Activated B cell treated with CpG ODN at 0.5 μM for 24 hours (primary cell): ENCODE measurements at regions not wholly inside any gene's neighbourhood (a gene's known extent, or its start where the extent isn't known, plus 50 kb on each side); places are given as distances from the start of the nearest gene placed in this dataset.
"Not testable (repeated sequence)": the region's sequence is repeated elsewhere in the genome, so short reads cannot be mapped to it uniquely, and the experiment has no call there.

Experiments used
- ATAC-seq: fragments of 200-7000 bp; cut with Tn5 transposase; one replicate; pipeline ENCODE4 v1.10.0; 2021; ENCODE audit warnings: low read depth, mild to moderate bottlenecking, moderate library complexity
- CTCF ChIA-PET: fragments of 350-600 bp; sonication (Branson Sonifier 250); formaldehyde crosslinking; loops from one replicate; lab custom pipeline; 2021; ENCODE audit warnings: antibody characterized with exemption; lab: Charles Lee
- POLR2A ChIA-PET: fragments of 350-600 bp; sonication (Branson Sonifier 250); formaldehyde crosslinking; loops from one replicate; lab custom pipeline; 2021; ENCODE audit warnings: antibody characterized with exemption; lab: Charles Lee
- DNase-seq: peaks from one replicate; pipeline ENCODE4 v3.0.0; 2022
- H3K27ac Mint-ChIP-seq: one replicate; pipeline ENCODE4 v1.8.0; 2020; ENCODE audit warnings: mixed read lengths
- H3K27me3 Mint-ChIP-seq: one replicate; pipeline ENCODE4 v1.8.0; 2021; ENCODE audit warnings: mixed read lengths
- H3K36me3 Mint-ChIP-seq: one replicate; pipeline ENCODE4 v1.8.0; 2021; ENCODE audit warnings: low read depth, mixed read lengths
- H3K4me1 Mint-ChIP-seq: one replicate; pipeline ENCODE4 v1.8.0; 2021; ENCODE audit warnings: mixed read lengths
- H3K4me3 Mint-ChIP-seq: one replicate; pipeline ENCODE4 v1.8.0; 2020; ENCODE audit warnings: mild to moderate bottlenecking, mixed read lengths
- H3K9me3 Mint-ChIP-seq: one replicate; pipeline ENCODE4 v1.8.0; 2020; ENCODE audit warnings: mixed read lengths
- intact Hi-C: fragments of 100-400 bp; cut with micrococcal nuclease; formaldehyde crosslinking; loops from one replicate; pipeline ENCODE4 v1.15.1; 2024
- TF ChIP-seq, protein P1 (sequence below): fragments of 200-600 bp; IDR thresholded peaks from one replicate; pipeline ENCODE4 v1.8.0; 2022; ENCODE audit warnings: antibody characterized with exemption, mild to moderate bottlenecking

DNA sequence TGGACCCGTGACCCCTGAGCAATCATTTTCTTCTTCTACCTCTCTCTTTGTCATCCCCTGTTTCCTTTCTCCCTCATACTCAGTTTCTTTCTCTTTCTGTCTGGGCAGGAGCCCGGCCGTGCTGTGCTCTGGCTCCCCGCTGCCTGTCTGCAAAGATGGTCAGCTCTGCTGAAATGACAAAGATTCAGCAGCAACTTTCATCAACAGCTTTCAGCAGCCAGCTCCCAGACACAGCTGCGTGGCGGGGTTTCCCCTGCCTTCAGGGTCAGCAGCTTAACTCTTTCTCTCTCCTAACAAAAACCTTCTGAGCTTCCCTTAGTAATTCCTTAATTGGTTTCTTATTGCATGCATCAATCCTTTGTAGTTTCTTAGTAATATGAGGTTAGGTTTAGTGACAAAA lies 1234.4 kb downstream of the CNTNAP5 start:
- ChIA-PET POLR2A (no interaction called here), CTCF (no interaction called here)
- no peaks in the 10 kb centered on the region for H3K36me3 Mint-ChIP-seq
- H3K4me1 Mint-ChIP-seq = no peaks in the 10 kb centered on the region
- no peak overlapping the region for H3K4me3 Mint-ChIP-seq
- intact Hi-C loops = no loop called here
- DNase-seq = no peak
- peaks cover 5% of the 10 kb centered on the region for H3K9me3 Mint-ChIP-seq
- TF ChIP-seq, protein P1, sequence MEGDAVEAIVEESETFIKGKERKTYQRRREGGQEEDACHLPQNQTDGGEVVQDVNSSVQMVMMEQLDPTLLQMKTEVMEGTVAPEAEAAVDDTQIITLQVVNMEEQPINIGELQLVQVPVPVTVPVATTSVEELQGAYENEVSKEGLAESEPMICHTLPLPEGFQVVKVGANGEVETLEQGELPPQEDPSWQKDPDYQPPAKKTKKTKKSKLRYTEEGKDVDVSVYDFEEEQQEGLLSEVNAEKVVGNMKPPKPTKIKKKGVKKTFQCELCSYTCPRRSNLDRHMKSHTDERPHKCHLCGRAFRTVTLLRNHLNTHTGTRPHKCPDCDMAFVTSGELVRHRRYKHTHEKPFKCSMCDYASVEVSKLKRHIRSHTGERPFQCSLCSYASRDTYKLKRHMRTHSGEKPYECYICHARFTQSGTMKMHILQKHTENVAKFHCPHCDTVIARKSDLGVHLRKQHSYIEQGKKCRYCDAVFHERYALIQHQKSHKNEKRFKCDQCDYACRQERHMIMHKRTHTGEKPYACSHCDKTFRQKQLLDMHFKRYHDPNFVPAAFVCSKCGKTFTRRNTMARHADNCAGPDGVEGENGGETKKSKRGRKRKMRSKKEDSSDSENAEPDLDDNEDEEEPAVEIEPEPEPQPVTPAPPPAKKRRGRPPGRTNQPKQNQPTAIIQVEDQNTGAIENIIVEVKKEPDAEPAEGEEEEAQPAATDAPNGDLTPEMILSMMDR = no peak
- no peaks in the 10 kb centered on the region for H3K27me3 Mint-ChIP-seq
- no peak for ATAC-seq
- no peak overlapping the region for H3K27ac Mint-ChIP-seq

DNA sequence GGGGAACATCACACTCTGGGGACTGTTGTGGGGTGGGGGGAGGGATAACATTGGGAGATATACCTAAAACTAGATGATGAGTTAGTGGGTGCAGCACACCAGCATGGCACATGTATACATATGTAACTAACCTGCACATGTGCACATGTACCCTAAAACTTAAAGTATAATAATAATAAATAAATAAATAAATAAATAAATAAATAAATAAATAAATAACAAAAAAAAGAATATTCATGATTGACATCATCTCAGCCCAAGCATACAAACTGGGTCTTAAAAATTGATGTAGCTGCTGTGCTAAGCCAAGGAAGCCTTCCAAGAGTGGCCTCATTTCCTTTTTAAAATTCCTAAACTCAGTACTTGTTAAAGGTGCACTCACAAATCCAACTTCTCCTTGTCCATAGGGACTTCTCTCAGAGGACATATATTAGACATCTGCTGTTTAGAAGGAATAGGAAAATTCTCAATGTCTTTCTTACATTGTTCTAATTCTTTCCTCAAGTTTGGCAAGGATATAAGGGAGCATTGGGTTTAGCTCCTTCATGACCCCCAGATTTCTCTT lies 1235.4 kb downstream of the CNTNAP5 start:
- POLR2A ChIA-PET, H3K9me3 Mint-ChIP-seq, H3K4me3 Mint-ChIP-seq, H3K36me3 Mint-ChIP-seq, intact Hi-C loops, DNase-seq, H3K27me3 Mint-ChIP-seq, H3K4me1 Mint-ChIP-seq, ATAC-seq, CTCF ChIA-PET, H3K27ac Mint-ChIP-seq: not testable (repeated sequence)

DNA sequence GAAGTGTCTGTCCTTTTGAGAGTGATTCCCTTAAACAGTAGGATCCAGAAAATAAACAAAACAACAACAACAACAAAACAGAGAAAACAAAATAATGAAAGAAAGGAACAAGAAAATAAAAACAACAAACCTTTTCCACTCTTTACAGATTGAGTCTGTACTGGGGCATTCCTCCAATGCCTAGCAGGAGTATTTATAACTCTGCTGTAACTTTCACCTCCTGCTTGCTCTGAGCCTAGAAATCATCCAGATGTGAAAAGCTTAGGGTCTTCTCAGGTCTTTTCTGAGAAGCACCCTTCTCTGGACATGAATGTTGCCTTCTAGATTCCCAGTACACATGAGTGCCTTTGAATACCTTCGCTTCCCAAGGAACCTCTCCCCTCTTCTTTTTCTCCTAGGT lies 1239.4 kb downstream of the CNTNAP5 start:
- Mint-ChIP-seq H3K36me3 (no peaks in the 10 kb centered on the region), H3K27ac (no peak overlapping the region), H3K4me1 (no peaks in the 10 kb centered on the region), H3K4me3 (no peak overlapping the region), H3K9me3 (peaks cover 6% of the 10 kb centered on the region), H3K27me3 (no peaks in the 10 kb centered on the region)
- ChIA-PET POLR2A (no interaction called here), CTCF (no interaction called here)
- DNase-seq = no peak
- TF ChIP-seq, protein P1 = no peak
- no peak for ATAC-seq
- intact Hi-C loops = no loop called here

DNA sequence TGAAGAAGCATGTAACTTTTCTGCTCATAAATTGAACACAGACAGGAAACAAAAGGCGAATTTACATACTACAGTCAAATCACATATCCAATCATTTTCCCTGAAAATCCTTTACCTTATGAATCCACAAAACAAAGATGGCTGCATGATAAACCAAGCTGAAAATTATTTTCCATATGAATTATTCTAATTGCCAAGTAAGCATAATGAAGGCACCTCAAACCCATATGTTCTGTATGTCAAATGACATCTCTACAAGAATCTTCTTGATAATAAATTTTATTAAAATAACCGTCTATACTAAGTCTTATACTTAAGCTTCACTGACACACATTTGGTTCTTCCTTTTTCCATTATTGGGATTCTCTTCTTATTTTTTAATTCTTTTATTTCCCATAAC lies 1242.6 kb downstream of the CNTNAP5 start:
- TF ChIP-seq, protein P1 = no peak
- ChIA-PET CTCF (no interaction called here), POLR2A (no interaction called here)
- ATAC-seq (no peak), DNase-seq (no peak)
- Mint-ChIP-seq H3K27me3 (no peaks in the 10 kb centered on the region), H3K9me3 (peaks cover 5% of the 10 kb centered on the region), H3K36me3 (no peaks in the 10 kb centered on the region), H3K4me1 (no peaks in the 10 kb centered on the region), H3K4me3 (no peak overlapping the region), H3K27ac (no peak overlapping the region)
- intact Hi-C loops = no loop called here

DNA sequence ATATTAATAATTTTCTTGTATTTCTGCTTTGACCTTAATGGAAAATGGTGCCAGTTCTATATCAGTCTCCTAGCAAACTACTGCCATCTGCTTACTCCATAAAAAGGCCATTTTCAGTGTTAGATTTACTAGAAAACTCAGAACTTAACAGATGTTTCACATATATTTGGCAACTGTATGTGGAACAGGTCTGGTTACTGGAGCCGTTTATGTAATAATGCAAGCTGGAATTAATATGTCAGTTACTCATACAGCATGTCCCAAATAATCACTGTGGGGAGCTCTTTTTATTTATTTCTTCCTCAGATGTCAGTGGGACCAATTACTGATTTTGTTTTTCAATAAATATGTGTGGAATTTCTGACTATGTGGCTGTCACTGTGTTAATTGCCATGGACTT lies 1247.6 kb downstream of the CNTNAP5 start:
- POLR2A ChIA-PET = no interaction called here
- H3K4me1 Mint-ChIP-seq = no peaks in the 10 kb centered on the region
- no peak for DNase-seq

More for the DNA sequence above, 1247.6 kb downstream of the CNTNAP5 start:
- peaks cover 8% of the 10 kb centered on the region for H3K9me3 Mint-ChIP-seq
- intact Hi-C loops = no loop called here
- ATAC-seq = no peak
- H3K4me3 Mint-ChIP-seq = no peak overlapping the region
- TF ChIP-seq, protein P1 = no peak
- no peaks in the 10 kb centered on the region for H3K27me3 Mint-ChIP-seq
- H3K36me3 Mint-ChIP-seq = no peaks in the 10 kb centered on the region
- H3K27ac Mint-ChIP-seq = no peak overlapping the region
- CTCF ChIA-PET = no interaction called here
